ENCODE measurements at regions not wholly inside any gene's neighbourhood (a gene's known extent, or its start where the extent isn't known, plus 50 kb on each side); places are given as distances from the start of the nearest gene placed in this dataset.

DNA sequence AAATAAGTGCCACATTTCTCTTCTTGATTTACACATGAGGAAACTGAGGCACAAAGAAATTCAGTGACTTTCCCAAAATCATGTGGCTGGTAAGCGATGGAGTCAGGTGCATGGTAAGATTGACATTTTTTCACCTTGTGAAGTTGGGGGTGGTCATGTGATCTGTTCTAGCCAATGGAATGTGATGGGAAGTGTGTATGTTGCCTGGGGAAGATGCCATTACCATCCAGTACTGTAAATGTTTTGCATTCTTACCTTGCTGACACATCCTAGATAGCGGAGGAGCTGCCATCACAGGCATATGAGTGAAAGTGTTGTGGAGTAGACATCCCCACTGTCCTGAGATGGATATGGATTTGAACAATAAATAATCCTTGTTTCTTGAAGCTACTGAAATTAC is 499.6 kb upstream of the SULF2 start:
- peaks cover 20% of the 10 kb centered on the region for H3K27me3 ChIP-seq (ENCODE audit: low read depth, low read length)
- no peaks in the 10 kb centered on the region for H3K4me1 ChIP-seq (ENCODE audit: low read length)
- no peak overlapping the region for H3K4me2 ChIP-seq (ENCODE audit: low read length)

GRCh38 chr20:48284315-48284714 is 499.0 kb upstream of the SULF2 start:
- Histone ChIP-seq H4K20me1 (ENCODE audit: insufficient read depth, low read length) (no peaks in the 10 kb centered on the region), H3K4me1 (ENCODE audit: low read length) (no peaks in the 10 kb centered on the region), H3K79me2 (ENCODE audit: low read length) (no peaks in the 10 kb centered on the region), H3K27me3 (ENCODE audit: low read depth, low read length) (peaks cover 15% of the 10 kb centered on the region), H3K9me3 (ENCODE audit: insufficient read depth, low read length) (no peaks in the 10 kb centered on the region), H3K4me2 (ENCODE audit: low read length) (no peak overlapping the region), H2AFZ (ENCODE audit: low read depth, low read length) (no peak overlapping the region), H3K27ac (ENCODE audit: low read length) (no peak overlapping the region), H3K9ac (ENCODE audit: low read length) (no peak overlapping the region), H3K36me3 (replicated peaks; ENCODE audit: low read depth, low read length) (no peaks in the 10 kb centered on the region), H3K4me3 (ENCODE audit: low read length) (no peak overlapping the region)
- TF ChIP-seq EZH2phosphoT487 (IDR thresholded peaks at IDR 0.05; ENCODE audit: low read depth) (no peak), CTCF (IDR thresholded peaks at IDR 0.05; ENCODE audit: low read depth, low read length) (no peak)

More for the DNA sequence above, 499.6 kb upstream of the SULF2 start:
- Histone ChIP-seq H3K27ac (ENCODE audit: low read length) (no peak overlapping the region), H2AFZ (ENCODE audit: low read depth, low read length) (no peak overlapping the region), H3K79me2 (ENCODE audit: low read length) (no peaks in the 10 kb centered on the region), H3K36me3 (replicated peaks; ENCODE audit: low read depth, low read length) (no peaks in the 10 kb centered on the region), H3K9me3 (ENCODE audit: insufficient read depth, low read length) (no peaks in the 10 kb centered on the region), H4K20me1 (ENCODE audit: insufficient read depth, low read length) (no peaks in the 10 kb centered on the region), H3K4me3 (ENCODE audit: low read length) (no peak overlapping the region), H3K9ac (ENCODE audit: low read length) (no peak overlapping the region)
- TF ChIP-seq CTCF (IDR thresholded peaks at IDR 0.05; ENCODE audit: low read depth, low read length) (no peak), EZH2phosphoT487 (IDR thresholded peaks at IDR 0.05; ENCODE audit: low read depth) (no peak)

DNA sequence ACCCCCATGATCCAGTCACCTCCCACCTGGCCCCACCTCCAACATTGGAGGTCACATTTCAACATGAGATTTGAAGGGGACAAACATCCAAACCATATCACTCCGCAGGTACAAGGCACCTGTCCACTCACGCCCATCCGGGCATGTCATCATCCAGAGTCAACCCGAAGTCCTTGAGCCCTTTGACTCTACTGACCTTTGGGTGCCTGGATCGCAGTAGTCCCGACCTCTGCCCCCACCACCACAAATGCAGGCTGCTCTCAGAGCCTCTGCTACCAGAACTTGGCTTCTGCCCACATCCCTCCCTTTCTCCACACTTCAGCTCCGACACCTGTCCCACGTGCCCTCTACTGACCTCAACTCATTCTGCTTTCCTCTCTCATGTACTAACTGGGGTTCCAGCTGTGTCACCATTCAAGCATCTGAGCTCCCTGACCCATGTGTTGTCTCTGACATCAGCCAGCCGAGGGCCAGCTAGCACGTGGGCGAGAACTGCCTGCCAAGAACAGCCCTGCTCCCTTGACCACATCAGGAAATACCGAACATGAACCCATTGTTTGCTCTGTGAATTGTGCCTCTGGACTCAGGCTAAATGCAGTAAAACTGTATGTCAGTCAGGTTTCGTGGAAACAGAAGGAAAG is 498.3 kb upstream of the SULF2 start:
- Histone ChIP-seq H2AFZ (ENCODE audit: low read depth, low read length) (no peak overlapping the region), H3K36me3 (replicated peaks; ENCODE audit: low read depth, low read length) (no peaks in the 10 kb centered on the region), H3K27me3 (ENCODE audit: low read depth, low read length) (peaks cover 11% of the 10 kb centered on the region; the same call in 1 of the 2 replicates), H3K79me2 (ENCODE audit: low read length) (no peaks in the 10 kb centered on the region), H3K4me2 (ENCODE audit: low read length) (no peak overlapping the region), H3K4me1 (ENCODE audit: low read length) (no peaks in the 10 kb centered on the region), H3K9ac (ENCODE audit: low read length) (no peak overlapping the region), H3K27ac (ENCODE audit: low read length) (no peak overlapping the region), H3K9me3 (ENCODE audit: insufficient read depth, low read length) (no peaks in the 10 kb centered on the region), H3K4me3 (ENCODE audit: low read length) (no peak overlapping the region), H4K20me1 (ENCODE audit: insufficient read depth, low read length) (no peaks in the 10 kb centered on the region)
- TF ChIP-seq CTCF (IDR thresholded peaks at IDR 0.05; ENCODE audit: low read depth, low read length) (no peak), EZH2phosphoT487 (IDR thresholded peaks at IDR 0.05; ENCODE audit: low read depth) (no peak)

DNA sequence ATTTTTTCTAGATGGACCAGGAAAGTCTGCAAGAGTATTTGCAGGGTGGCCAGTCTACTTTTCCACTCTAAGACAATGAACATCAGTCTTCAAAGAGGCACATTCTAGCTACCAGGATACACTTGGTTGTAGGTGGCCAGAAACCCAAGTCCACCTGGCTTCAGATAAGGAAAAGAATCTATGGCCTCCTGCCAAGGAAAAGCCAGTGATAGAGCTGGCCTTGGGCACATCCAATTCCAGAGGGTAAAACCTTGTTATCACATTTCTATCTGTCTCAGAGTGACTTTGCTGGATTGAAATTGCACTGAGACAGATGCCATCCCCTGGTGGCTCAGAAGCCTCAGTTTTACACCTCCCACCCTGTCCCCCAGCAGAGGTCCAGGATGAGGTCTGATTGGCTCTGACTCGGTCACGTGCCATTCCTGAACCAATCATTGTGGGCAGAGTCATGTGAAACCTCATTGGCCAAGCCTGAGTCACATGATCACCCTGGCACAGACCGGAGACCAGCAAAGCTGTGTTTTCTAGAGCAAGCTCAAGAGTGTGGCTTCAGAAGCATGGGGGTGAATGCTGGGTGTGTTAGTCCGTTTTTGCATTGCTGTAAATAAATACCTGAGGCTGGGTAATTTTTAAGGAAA is 497.4 kb upstream of the SULF2 start:
- H2AFZ ChIP-seq (ENCODE audit: low read depth, low read length) = no peak overlapping the region
- TF ChIP-seq CTCF (IDR thresholded peaks at IDR 0.05; ENCODE audit: low read depth, low read length) (no peak), EZH2phosphoT487 (IDR thresholded peaks at IDR 0.05; ENCODE audit: low read depth) (no peak)
- H3K79me2 ChIP-seq (ENCODE audit: low read length) = no peaks in the 10 kb centered on the region
- H4K20me1 ChIP-seq (ENCODE audit: insufficient read depth, low read length) = no peaks in the 10 kb centered on the region
- no peak overlapping the region for H3K4me2 ChIP-seq (ENCODE audit: low read length)
- H3K27ac ChIP-seq (ENCODE audit: low read length) = no peak overlapping the region
- H3K4me3 ChIP-seq (ENCODE audit: low read length) = no peak overlapping the region
- H3K36me3 ChIP-seq (replicated peaks; ENCODE audit: low read depth, low read length) = no peaks in the 10 kb centered on the region
- no peaks in the 10 kb centered on the region for H3K4me1 ChIP-seq (ENCODE audit: low read length)
- no peaks in the 10 kb centered on the region for H3K9me3 ChIP-seq (ENCODE audit: insufficient read depth, low read length)
- no peak overlapping the region for H3K9ac ChIP-seq (ENCODE audit: low read length)
- H3K27me3 ChIP-seq (ENCODE audit: low read depth, low read length) = peaks cover 14% of the 10 kb centered on the region; the same call in 1 of the 2 replicates
